ENCODE measurements at regions not wholly inside any gene's neighbourhood (a gene's known extent, or its start where the extent isn't known, plus 50 kb on each side); places are given as distances from the start of the nearest gene placed in this dataset.

DNA sequence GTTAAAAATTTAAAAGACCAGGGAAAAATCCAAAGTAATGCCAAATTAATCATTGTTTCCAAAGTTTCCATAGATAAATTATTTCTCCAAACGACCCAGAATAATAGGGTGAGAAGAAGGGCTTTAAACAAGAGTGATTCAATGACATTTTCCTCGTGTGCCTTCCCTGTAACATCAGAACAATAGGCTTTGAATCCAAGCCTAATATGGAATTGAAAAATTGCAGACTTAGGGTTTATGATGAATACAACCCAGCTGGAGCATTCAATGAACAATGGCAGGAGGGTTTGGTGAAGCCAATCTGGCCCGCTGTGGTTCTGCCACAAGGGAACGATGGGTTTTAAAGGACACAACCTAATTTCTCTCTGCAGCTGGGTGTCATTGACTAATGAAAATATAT lies 94.2 kb downstream of the CBLL2 start:
- Mint-ChIP-seq H3K27me3 (ENCODE audit: unreplicated experiment) (no peaks in the 10 kb centered on the region), H3K36me3 (ENCODE audit: low read depth, unreplicated experiment) (no peaks in the 10 kb centered on the region), H3K27ac (ENCODE audit: unreplicated experiment) (no peak overlapping the region), H3K9me3 (ENCODE audit: unreplicated experiment) (no peaks in the 10 kb centered on the region), H3K4me1 (ENCODE audit: unreplicated experiment) (no peaks in the 10 kb centered on the region), H3K4me3 (ENCODE audit: unreplicated experiment) (no peak overlapping the region)
- no peak for DNase-seq (ENCODE audit: low spot score)
- TF ChIP-seq, protein P1, sequence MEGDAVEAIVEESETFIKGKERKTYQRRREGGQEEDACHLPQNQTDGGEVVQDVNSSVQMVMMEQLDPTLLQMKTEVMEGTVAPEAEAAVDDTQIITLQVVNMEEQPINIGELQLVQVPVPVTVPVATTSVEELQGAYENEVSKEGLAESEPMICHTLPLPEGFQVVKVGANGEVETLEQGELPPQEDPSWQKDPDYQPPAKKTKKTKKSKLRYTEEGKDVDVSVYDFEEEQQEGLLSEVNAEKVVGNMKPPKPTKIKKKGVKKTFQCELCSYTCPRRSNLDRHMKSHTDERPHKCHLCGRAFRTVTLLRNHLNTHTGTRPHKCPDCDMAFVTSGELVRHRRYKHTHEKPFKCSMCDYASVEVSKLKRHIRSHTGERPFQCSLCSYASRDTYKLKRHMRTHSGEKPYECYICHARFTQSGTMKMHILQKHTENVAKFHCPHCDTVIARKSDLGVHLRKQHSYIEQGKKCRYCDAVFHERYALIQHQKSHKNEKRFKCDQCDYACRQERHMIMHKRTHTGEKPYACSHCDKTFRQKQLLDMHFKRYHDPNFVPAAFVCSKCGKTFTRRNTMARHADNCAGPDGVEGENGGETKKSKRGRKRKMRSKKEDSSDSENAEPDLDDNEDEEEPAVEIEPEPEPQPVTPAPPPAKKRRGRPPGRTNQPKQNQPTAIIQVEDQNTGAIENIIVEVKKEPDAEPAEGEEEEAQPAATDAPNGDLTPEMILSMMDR (IDR thresholded peaks at IDR 0.05; ENCODE audit: unreplicated experiment) = no peak

GRCh38 chrX:22373094-22373493 lies 100.4 kb downstream of the CBLL2 start:
- no peaks in the 10 kb centered on the region for H3K27me3 Mint-ChIP-seq (ENCODE audit: unreplicated experiment)
- H3K9me3 Mint-ChIP-seq (ENCODE audit: unreplicated experiment) = no peaks in the 10 kb centered on the region
- no peaks in the 10 kb centered on the region for H3K36me3 Mint-ChIP-seq (ENCODE audit: low read depth, unreplicated experiment)
- no peaks in the 10 kb centered on the region for H3K4me1 Mint-ChIP-seq (ENCODE audit: unreplicated experiment)
- no peak for DNase-seq (ENCODE audit: low spot score)
- TF ChIP-seq, protein P1 (IDR thresholded peaks at IDR 0.05; ENCODE audit: unreplicated experiment) = no peak
- H3K4me3 Mint-ChIP-seq (ENCODE audit: unreplicated experiment) = no peak overlapping the region
- H3K27ac Mint-ChIP-seq (ENCODE audit: unreplicated experiment) = no peak overlapping the region

DNA sequence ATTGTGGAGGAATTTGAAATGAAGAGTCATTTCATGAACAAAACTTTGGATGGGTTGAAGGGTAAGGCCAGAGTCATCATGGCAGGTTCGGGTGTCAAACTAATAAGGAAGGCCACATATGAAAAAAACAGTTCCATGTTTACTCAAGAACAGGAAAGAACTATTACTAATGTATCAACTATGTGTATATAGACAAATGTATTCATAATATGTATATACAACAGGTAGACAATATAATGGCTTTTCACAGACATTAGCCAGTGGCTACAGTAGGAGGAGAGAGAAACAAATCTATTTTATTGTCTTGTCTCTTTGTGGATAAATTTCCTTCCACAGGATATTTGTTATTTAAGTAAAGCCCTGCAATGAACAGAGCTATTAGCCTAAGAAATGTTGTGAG lies 101.1 kb downstream of the CBLL2 start:
- H3K27me3 Mint-ChIP-seq (ENCODE audit: unreplicated experiment) = no peaks in the 10 kb centered on the region
- H3K4me1 Mint-ChIP-seq (ENCODE audit: unreplicated experiment) = no peaks in the 10 kb centered on the region
- no peak overlapping the region for H3K27ac Mint-ChIP-seq (ENCODE audit: unreplicated experiment)
- H3K36me3 Mint-ChIP-seq (ENCODE audit: low read depth, unreplicated experiment) = no peaks in the 10 kb centered on the region
- no peak for DNase-seq (ENCODE audit: low spot score)
- H3K9me3 Mint-ChIP-seq (ENCODE audit: unreplicated experiment) = no peaks in the 10 kb centered on the region
- TF ChIP-seq, protein P1 (IDR thresholded peaks at IDR 0.05; ENCODE audit: unreplicated experiment) = no peak
- H3K4me3 Mint-ChIP-seq (ENCODE audit: unreplicated experiment) = no peak overlapping the region

GRCh38 chrX:22376369-22376768 lies 103.7 kb downstream of the CBLL2 start:
- H3K4me1 Mint-ChIP-seq (ENCODE audit: unreplicated experiment) = no peaks in the 10 kb centered on the region
- no peak overlapping the region for H3K4me3 Mint-ChIP-seq (ENCODE audit: unreplicated experiment)
- no peaks in the 10 kb centered on the region for H3K36me3 Mint-ChIP-seq (ENCODE audit: low read depth, unreplicated experiment)
- peaks cover 1% of the 10 kb centered on the region for H3K27me3 Mint-ChIP-seq (ENCODE audit: unreplicated experiment)
- DNase-seq (ENCODE audit: low spot score) = no peak
- H3K27ac Mint-ChIP-seq (ENCODE audit: unreplicated experiment) = no peak overlapping the region
- H3K9me3 Mint-ChIP-seq (ENCODE audit: unreplicated experiment) = no peaks in the 10 kb centered on the region
- TF ChIP-seq, protein P1 (IDR thresholded peaks at IDR 0.05; ENCODE audit: unreplicated experiment) = no peak

GRCh38 chrX:22378296-22378695 lies 105.6 kb downstream of the CBLL2 start:
- no peaks in the 10 kb centered on the region for H3K4me1 Mint-ChIP-seq (ENCODE audit: unreplicated experiment)
- no peak for DNase-seq (ENCODE audit: low spot score)
- H3K27ac Mint-ChIP-seq (ENCODE audit: unreplicated experiment) = no peak overlapping the region
- no peaks in the 10 kb centered on the region for H3K9me3 Mint-ChIP-seq (ENCODE audit: unreplicated experiment)
- H3K27me3 Mint-ChIP-seq (ENCODE audit: unreplicated experiment) = peaks cover 1% of the 10 kb centered on the region
- H3K36me3 Mint-ChIP-seq (ENCODE audit: low read depth, unreplicated experiment) = no peaks in the 10 kb centered on the region
- no peak overlapping the region for H3K4me3 Mint-ChIP-seq (ENCODE audit: unreplicated experiment)
- TF ChIP-seq, protein P1 (IDR thresholded peaks at IDR 0.05; ENCODE audit: unreplicated experiment) = no peak

Measured in endothelial cell (in vitro differentiated cells).